NT2/D1 (cell line): ENCODE measurements at regions not wholly inside any gene's neighbourhood (a gene's known extent, or its start where the extent isn't known, plus 50 kb on each side); places are given as distances from the start of the nearest gene placed in this dataset.

Source experiments
- SUZ12 ChIP-seq: IDR thresholded peaks from 2 replicates; pipeline ENCODE4 v1.6.1; 2011; ENCODE audit not compliant: insufficient read length, insufficient read depth; ENCODE audit errors: extremely low read depth
- YY1 ChIP-seq: IDR thresholded peaks from 2 replicates; pipeline ENCODE4 v1.6.1; 2011; ENCODE audit not compliant: insufficient read length, insufficient read depth

GRCh38 chrX:129235903-129236302 lies 287.4 kb downstream of the SMARCA1 start:
- TF ChIP-seq SUZ12 (no peak), YY1 (no peak)
